ENCODE measurements at regions not wholly inside any gene's neighbourhood (a gene's known extent, or its start where the extent isn't known, plus 50 kb on each side); places are given as distances from the start of the nearest gene placed in this dataset.

- TF ChIP-seq CTCF (IDR thresholded peaks at IDR 0.05) (no peak), POLR2A (IDR thresholded peaks at IDR 0.05) (no peak)
Observed at GRCh38 chr2:237223201-237223861, 137.6 kb downstream of the COPS8 start.

Measured in esophagus squamous epithelium (tissue), 4 donors.